ENCODE measurements at regions not wholly inside any gene's neighbourhood (a gene's known extent, or its start where the extent isn't known, plus 50 kb on each side); places are given as distances from the start of the nearest gene placed in this dataset.

GRCh38 chr1:213759359-213760181 is 228.2 kb upstream of the PROX1 start:
- no peaks in the 10 kb centered on the region for H3K36me3 ChIP-seq
- H3K4me1 ChIP-seq, result no peaks in the 10 kb centered on the region
- H3K9me3 ChIP-seq, result no peaks in the 10 kb centered on the region
- H3K27me3 ChIP-seq, result no peaks in the 10 kb centered on the region
- intact Hi-C loops (cut with DNase I; ENCODE audit: low total_unique reads), result no loop called here
- ATAC-seq (no peak), DNase-seq (no peak)
- no peak overlapping the region for H3K4me3 ChIP-seq
- no peak for TF ChIP-seq CTCF (IDR thresholded peaks at IDR 0.05 in 4 of 5, conservative IDR thresholded peaks at IDR 0.05 in 1 of 5)
- no peak for TF ChIP-seq POLR2A (IDR thresholded peaks at IDR 0.05)
- in situ Hi-C loops (cut with MboI; ENCODE audit: low sequenced_read_pairs in 4 of 4), result no loop called here
- no peak overlapping the region for H3K27ac ChIP-seq

GRCh38 chr1:213761845-213762407 is 225.8 kb upstream of the PROX1 start:
- no peak for ATAC-seq
- no peaks in the 10 kb centered on the region for H3K36me3 ChIP-seq
- no peaks in the 10 kb centered on the region for H3K27me3 ChIP-seq
- no peaks in the 10 kb centered on the region for H3K4me1 ChIP-seq
- intact Hi-C loops (cut with DNase I; ENCODE audit: low total_unique reads), result no loop called here
- DNase-seq, result no peak
- no peak overlapping the region for H3K4me3 ChIP-seq
- H3K27ac ChIP-seq, result no peak overlapping the region
- H3K9me3 ChIP-seq, result no peaks in the 10 kb centered on the region
- TF ChIP-seq CTCF (IDR thresholded peaks at IDR 0.05 in 4 of 5, conservative IDR thresholded peaks at IDR 0.05 in 1 of 5) (no peak), POLR2A (IDR thresholded peaks at IDR 0.05) (no peak)
- in situ Hi-C loops (cut with MboI; ENCODE audit: low sequenced_read_pairs in 4 of 4), result no loop called here

GRCh38 chr1:213767683-213768082 is 220.1 kb upstream of the PROX1 start:
- no peak for DNase-seq
- no peak for TF ChIP-seq CTCF (IDR thresholded peaks at IDR 0.05 in 4 of 5, conservative IDR thresholded peaks at IDR 0.05 in 1 of 5)
- no peak for TF ChIP-seq POLR2A (IDR thresholded peaks at IDR 0.05)
- Histone ChIP-seq H3K4me1 (no peaks in the 10 kb centered on the region), H3K36me3 (no peaks in the 10 kb centered on the region), H3K4me3 (no peak overlapping the region), H3K27me3 (no peaks in the 10 kb centered on the region), H3K27ac (no peak overlapping the region), H3K9me3 (no peaks in the 10 kb centered on the region)
- intact Hi-C loops (cut with DNase I; ENCODE audit: low total_unique reads), result no loop called here
- in situ Hi-C loops (cut with MboI; ENCODE audit: low sequenced_read_pairs in 4 of 4), result no loop called here
- ATAC-seq, result no peak

- ATAC-seq, result no peak
- H3K27ac ChIP-seq, result no peak overlapping the region
These were observed 215.4 kb upstream of the PROX1 start for GRCh38 chr1:213772128-213773063.

More at GRCh38 chr1:213772128-213773063, 215.4 kb upstream of the PROX1 start:
- Histone ChIP-seq H3K27me3 (peaks cover 0 to 2% (median 0%) of the 10 kb centered on the region in 3 donors), H3K9me3 (no peaks in the 10 kb centered on the region), H3K4me1 (no peaks in the 10 kb centered on the region), H3K36me3 (no peaks in the 10 kb centered on the region), H3K4me3 (no peak overlapping the region)
- no peak for TF ChIP-seq CTCF (IDR thresholded peaks at IDR 0.05 in 4 of 5, conservative IDR thresholded peaks at IDR 0.05 in 1 of 5)
- no peak for TF ChIP-seq POLR2A (IDR thresholded peaks at IDR 0.05)
- intact Hi-C loops (cut with DNase I; ENCODE audit: low total_unique reads) (no loop called here), in situ Hi-C loops (cut with MboI; ENCODE audit: low sequenced_read_pairs in 4 of 4) (no loop called here)
- no peak for DNase-seq
